HepG2 (cell line): ENCODE measurements at regions not wholly inside any gene's neighbourhood (a gene's known extent, or its start where the extent isn't known, plus 50 kb on each side); places are given as distances from the start of the nearest gene placed in this dataset.

ENCODE experiments used
- ATAC-seq: fragments of 200-7000 bp; cut with Tn5 transposase; 3 replicates; pipeline ENCODE4 v1.9.1; 2020; ENCODE audit warnings: mild to moderate bottlenecking, moderate library complexity
- BruUV-seq: library from RNA; stranded (reverse); fragments of 400-500 nt; replicated peaks from 2 replicates; lab custom pipeline; 2021; lab: Mats Ljungman, UMichigan
- CTCF ChIA-PET: fragments of 300-600 bp; formaldehyde crosslinking; extraction: SDS; loops from one replicate; lab custom pipeline; 2021; ENCODE audit warnings: low total read pairs, inconsistent platforms, low intra/inter-chr PET ratio; lab: Yijun Ruan, JAX
- POLR2A ChIA-PET: fragments of 350-600 bp; sonication (Branson Sonifier 250); formaldehyde crosslinking; loops from one replicate; lab custom pipeline; 2020; ENCODE audit warnings: antibody characterized with exemption, inconsistent platforms; lab: Yijun Ruan, JAX
- DNase-seq: peaks from one replicate; pipeline ENCODE4 v3.0.0-alpha.2; 2015; ENCODE audit warnings: low spot score
- FAIRE-seq: peaks from 3 replicates; lab custom pipeline; 2011; peaks lifted over from hg19 to GRCh38; lab: Jason Lieb, UNC
- H2AFZ ChIP-seq: one replicate; pipeline ENCODE4 v1.6.1; 2011; ENCODE audit warnings: low read length, inconsistent platforms
- H3K27ac ChIP-seq: fragments of 300-600 bp; 3 replicates; pipeline ENCODE4 v1.8.0; 2011; ENCODE audit warnings: mixed run types, mild to moderate bottlenecking, mixed read lengths, low read length, inconsistent platforms; ENCODE audit not compliant: insufficient read depth; ENCODE audit errors: extremely low read length
- H3K27me3 ChIP-seq, 2 experiments: fragments of 200-600 bp in 1 of 2; 2 replicates in 1 of 2; 3 replicates in 1 of 2; pipeline versions ENCODE4 v1.6.0 to v1.8.0; 2011; ENCODE audit warnings: low read length in 2 of 2, mild to moderate bottlenecking in 2 of 2, moderate library complexity in 2 of 2, inconsistent platforms in 1 of 2; ENCODE audit not compliant: insufficient read depth in 2 of 2, control insufficient read depth in 1 of 2
- H3K36me3 ChIP-seq, 2 experiments: fragments of 200-600 bp in 1 of 2; replicated peaks in 1 of 2; 2 replicates in 1 of 2; 3 replicates in 1 of 2; pipeline versions ENCODE4 v1.5.1 to v1.8.0; 2011; ENCODE audit warnings: low read length in 2 of 2, inconsistent platforms in 1 of 2; ENCODE audit not compliant: insufficient read depth in 2 of 2, control insufficient read depth in 1 of 2
- H3K4me1 ChIP-seq: 2 replicates; pipeline ENCODE4 v1.5.1; 2012; ENCODE audit warnings: low read length, inconsistent platforms; ENCODE audit not compliant: insufficient read depth
- H3K4me2 ChIP-seq: 2 replicates; pipeline ENCODE4 v1.6.0; 2011; ENCODE audit warnings: low read depth, low read length, inconsistent platforms
- H3K4me3 ChIP-seq, 3 experiments: fragments of 200-600 bp in 1 of 3; sonication (generic), shearing (Covaris generic) in 1 of 3; replicated peaks in 1 of 3; 2 replicates each; pipeline ENCODE4 v1.5.1; 2011 to 2016; ENCODE audit warnings: low read length in 3 of 3, inconsistent platforms in 2 of 3, low read depth in 2 of 3, mild to moderate bottlenecking in 2 of 3, control low read depth in 1 of 3, mixed read lengths in 1 of 3; ENCODE audit not compliant: insufficient read depth in 1 of 3
- H3K79me2 ChIP-seq: one replicate; pipeline ENCODE4 v1.6.1; 2011; ENCODE audit warnings: low read length, inconsistent platforms; ENCODE audit not compliant: insufficient read depth
- H3K9ac ChIP-seq: 2 replicates; pipeline ENCODE4 v1.6.0; 2011; ENCODE audit warnings: mild to moderate bottlenecking, low read depth, low read length, inconsistent platforms; ENCODE audit not compliant: insufficient read depth
- H3K9me3 ChIP-seq: 2 replicates; pipeline ENCODE4 v1.5.1; 2012; ENCODE audit warnings: mild to moderate bottlenecking, low read length
- H4K20me1 ChIP-seq: 2 replicates; pipeline ENCODE4 v1.6.0; 2011; ENCODE audit warnings: inconsistent platforms, mild to moderate bottlenecking, low read length, moderate library complexity; ENCODE audit not compliant: insufficient read depth
- ATF4 ChIP-seq, 2 experiments: fragments of 450-650 bp in 1 of 2; sonication (generic) in 1 of 2; formaldehyde crosslinking; IDR thresholded peaks; 2 replicates each; pipeline versions ENCODE4 v1.5.0 to v1.8.0; 2020 to 2022; ENCODE audit warnings: mild to moderate bottlenecking in 1 of 2, missing genetic modification reagents in 1 of 2
- BRCA1 ChIP-seq: sonication (generic); formaldehyde crosslinking; IDR thresholded peaks from 2 replicates; pipeline ENCODE4 v1.4.0; 2020; ENCODE audit warnings: missing genetic modification reagents
- FIP1L1 ChIP-seq: fragments of 200-400 bp; formaldehyde crosslinking; IDR thresholded peaks from 2 replicates; pipeline ENCODE4 v1.6.1; 2018; ENCODE audit warnings: low read depth, mild to moderate bottlenecking, low read length, moderate library complexity, borderline replicate concordance; ENCODE audit not compliant: insufficient read depth
- GFI1 ChIP-seq: sonication (generic); formaldehyde crosslinking; IDR thresholded peaks from 2 replicates; pipeline ENCODE4 v1.5.0; 2020; ENCODE audit warnings: missing genetic modification reagents, mild to moderate bottlenecking, borderline replicate concordance
- HMGA1 ChIP-seq: sonication (generic); formaldehyde crosslinking; conservative IDR thresholded peaks from 2 replicates; pipeline ENCODE4 v1.4.0; 2020; ENCODE audit warnings: missing genetic modification reagents
- KAT8 ChIP-seq: IDR thresholded peaks from 2 replicates; pipeline ENCODE4 v1.6.1; 2016; ENCODE audit warnings: missing genetic modification reagents, missing compliant biosample characterization
- KLF12 ChIP-seq: sonication (generic); formaldehyde crosslinking; IDR thresholded peaks from 2 replicates; pipeline ENCODE4 v1.4.0; 2020; ENCODE audit warnings: missing genetic modification reagents, borderline replicate concordance
- NFE2L2 ChIP-seq: fragments of 150-350 bp; IDR thresholded peaks from 2 replicates; pipeline ENCODE4 v1.6.1; 2014; ENCODE audit warnings: low read length
- PAWR ChIP-seq: sonication (generic); formaldehyde crosslinking; IDR thresholded peaks from 2 replicates; pipeline ENCODE4 v1.4.0; 2020; ENCODE audit warnings: missing genetic modification reagents, mild to moderate bottlenecking, borderline replicate concordance
- PLRG1 ChIP-seq: fragments of 450-650 bp; conservative IDR thresholded peaks from 2 replicates; pipeline ENCODE4 v1.6.1; 2016
- THAP11 ChIP-seq: IDR thresholded peaks from 2 replicates; pipeline ENCODE4 v1.6.1; 2016; ENCODE audit warnings: missing biosample characterization, missing genetic modification reagents
- ZEB1 ChIP-seq: IDR thresholded peaks from 2 replicates; pipeline ENCODE4 v1.6.1; 2012; ENCODE audit warnings: mild to moderate bottlenecking, low read depth, inconsistent platforms; ENCODE audit not compliant: insufficient replicate concordance
- ZFAT ChIP-seq: sonication (generic); formaldehyde crosslinking; conservative IDR thresholded peaks from 2 replicates; pipeline ENCODE4 v1.8.1; 2023; ENCODE audit warnings: missing genetic modification reagents, inconsistent platforms
- ZNF543 ChIP-seq: sonication (generic); formaldehyde crosslinking; IDR thresholded peaks from 2 replicates; pipeline ENCODE4 v1.4.0; 2020; ENCODE audit warnings: mild to moderate bottlenecking, missing genetic modification reagents
- ZNF550 ChIP-seq: sonication (generic); formaldehyde crosslinking; IDR thresholded peaks from 2 replicates; pipeline ENCODE4 v1.4.0; 2020; ENCODE audit warnings: mild to moderate bottlenecking, missing genetic modification reagents, borderline replicate concordance
- ZNF589 ChIP-seq: sonication (generic); formaldehyde crosslinking; conservative IDR thresholded peaks from 2 replicates; pipeline ENCODE4 v1.8.0; 2022; ENCODE audit warnings: mild to moderate bottlenecking, moderate library complexity, missing genetic modification reagents
- WGBS: methylation state at CpG from one replicate; pipeline ENCODE4 v1.1.6; 2017; ENCODE audit warnings: low lambda C conversion rate; 5-methylcytosine and 5-hydroxymethylcytosine counted together
- in situ Hi-C: cut with HindIII; loops from 2 replicates; pipeline ENCODE4 v1.10.0; 2017; ENCODE audit warnings: low pct_unique_long_range_greater_than_20kb; ENCODE audit not compliant: extremely low pct_ligation_motif_present
- intact Hi-C: fragments of 100-400 bp; cut with micrococcal nuclease; formaldehyde crosslinking; loops from one replicate; pipeline ENCODE4 v1.10.0; 2022; ENCODE audit not compliant: unreplicated experiment
- TF ChIP-seq, protein P1 (sequence below): sonication (generic); formaldehyde crosslinking; IDR thresholded peaks from 2 replicates; pipeline ENCODE4 v1.5.0; 2020; ENCODE audit warnings: mild to moderate bottlenecking, missing genetic modification reagents, borderline replicate concordance
- TF ChIP-seq, protein P2 (sequence below): sonication (generic); formaldehyde crosslinking; IDR thresholded peaks from 2 replicates; pipeline ENCODE4 v1.5.1; 2020; ENCODE audit warnings: missing genetic modification reagents, mild to moderate bottlenecking, borderline replicate concordance

DNA sequence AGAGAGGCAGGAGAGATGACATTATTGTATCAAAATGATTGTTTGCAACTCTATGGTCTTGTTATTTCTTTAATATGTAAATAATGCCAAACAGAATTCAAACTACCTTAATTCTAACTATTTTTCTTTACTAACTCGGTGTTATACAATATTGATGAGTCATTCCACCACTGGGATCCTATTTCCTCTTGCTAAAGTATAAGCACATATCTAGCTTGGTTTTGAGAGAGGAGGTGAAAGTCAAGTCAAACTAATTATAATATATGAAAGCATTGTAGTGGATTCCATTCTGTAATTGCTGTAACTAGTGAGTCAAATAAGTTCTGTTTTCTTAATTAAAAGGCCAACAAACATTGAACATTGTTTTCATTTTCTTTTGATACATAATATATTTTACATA lies 837.6 kb downstream of the PDHA2 start:
- in situ Hi-C loops, result no loop called here
- peak; percentile 65 for TF ChIP-seq NFE2L2
- no peak for TF ChIP-seq PAWR (CRISPR knock-in tag)
- no peak overlapping the region for H3K4me2 ChIP-seq

GRCh38 chr4:96681218-96681617 lies 841.3 kb downstream of the PDHA2 start:
- Histone ChIP-seq H3K4me1 (no peaks in the 10 kb centered on the region), H3K9ac (no peak overlapping the region), H3K27ac (no peak overlapping the region), H3K4me3 (no peak overlapping the region), H4K20me1 (no peaks in the 10 kb centered on the region), H2AFZ (no peak overlapping the region), H3K36me3 (no peaks in the 10 kb centered on the region), H3K9me3 (peaks cover 2% of the 10 kb centered on the region), H3K27me3 (no peaks in the 10 kb centered on the region), H3K4me2 (no peak overlapping the region), H3K79me2 (no peaks in the 10 kb centered on the region)
- intact Hi-C loops, result no loop called here
- POLR2A ChIA-PET, result no interaction called here
- BruUV-seq, result no TSS peak
- no peak for ATAC-seq
- DNase-seq, result no peak
- FAIRE-seq, result no peak
- CTCF ChIA-PET, result no interaction called here
- in situ Hi-C loops, result no loop called here
- TF ChIP-seq KAT8 (CRISPR knock-in tag), result no peak
- TF ChIP-seq THAP11 (CRISPR knock-in tag), result no peak
- TF ChIP-seq ATF4 (CRISPR knock-in tag; IDR thresholded peaks at IDR 0.05), result no peak
- TF ChIP-seq GFI1 (CRISPR knock-in tag), result no peak
- no peak for TF ChIP-seq ZNF589
- TF ChIP-seq ZEB1, result no peak
- TF ChIP-seq ZFAT (CRISPR knock-in tag), result no peak
- no peak for TF ChIP-seq FIP1L1
- no peak for TF ChIP-seq PLRG1
- TF ChIP-seq ZNF550, result no peak
- TF ChIP-seq, protein P1, sequence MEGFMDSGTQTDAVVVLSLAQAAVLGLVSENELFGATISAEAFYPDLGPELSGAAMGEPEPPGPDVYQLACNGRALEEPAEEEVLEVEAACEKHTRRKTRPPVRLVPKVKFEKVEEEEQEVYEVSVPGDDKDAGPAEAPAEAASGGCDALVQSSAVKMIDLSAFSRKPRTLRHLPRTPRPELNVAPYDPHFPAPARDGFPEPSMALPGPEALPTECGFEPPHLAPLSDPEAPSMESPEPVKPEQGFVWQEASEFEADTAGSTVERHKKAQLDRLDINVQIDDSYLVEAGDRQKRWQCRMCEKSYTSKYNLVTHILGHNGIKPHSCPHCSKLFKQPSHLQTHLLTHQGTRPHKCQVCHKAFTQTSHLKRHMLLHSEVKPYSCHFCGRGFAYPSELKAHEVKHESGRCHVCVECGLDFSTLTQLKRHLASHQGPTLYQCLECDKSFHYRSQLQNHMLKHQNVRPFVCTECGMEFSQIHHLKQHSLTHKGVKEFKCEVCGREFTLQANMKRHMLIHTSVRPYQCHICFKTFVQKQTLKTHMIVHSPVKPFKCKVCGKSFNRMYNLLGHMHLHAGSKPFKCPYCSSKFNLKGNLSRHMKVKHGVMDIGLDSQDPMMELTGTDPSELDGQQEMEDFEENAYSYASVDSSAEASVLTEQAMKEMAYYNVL (CRISPR knock-in tag), result no peak
- TF ChIP-seq KLF12, result no peak
- no peak for TF ChIP-seq HMGA1
- no peak for TF ChIP-seq BRCA1 (CRISPR knock-in tag)
- TF ChIP-seq ZNF543 (CRISPR knock-in tag), result no peak
- TF ChIP-seq, protein P2, sequence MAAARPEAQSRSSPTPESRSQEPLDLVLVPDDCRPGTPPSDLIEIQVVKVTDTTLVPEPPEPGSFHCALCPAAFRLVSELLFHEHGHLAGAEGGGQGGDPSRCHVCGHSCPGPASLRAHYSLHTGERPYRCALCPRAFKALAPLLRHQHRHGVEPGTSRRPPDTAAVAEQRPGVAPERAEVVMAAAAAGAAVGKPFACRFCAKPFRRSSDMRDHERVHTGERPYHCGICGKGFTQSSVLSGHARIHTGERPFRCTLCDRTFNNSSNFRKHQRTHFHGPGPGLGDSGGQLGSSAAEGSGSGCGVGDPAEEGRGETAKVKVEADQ (CRISPR knock-in tag), result no peak

More for the DNA sequence above, 837.6 kb downstream of the PDHA2 start:
- Histone ChIP-seq H3K9ac (no peak overlapping the region), H3K36me3 (no peaks in the 10 kb centered on the region), H3K4me3 (no peak overlapping the region), H3K27ac (no peak overlapping the region), H3K4me1 (no peaks in the 10 kb centered on the region), H4K20me1 (no peaks in the 10 kb centered on the region), H3K9me3 (peaks cover 22% of the 10 kb centered on the region), H2AFZ (no peak overlapping the region), H3K79me2 (no peaks in the 10 kb centered on the region), H3K27me3 (no peaks in the 10 kb centered on the region)
- POLR2A ChIA-PET, result no interaction called here
- DNase-seq (no peak), FAIRE-seq (no peak), ATAC-seq (no peak)
- CTCF ChIA-PET, result no interaction called here
- 0% methylated on average over 1 of the region's 1 CpG for WGBS
- no TSS peak for BruUV-seq
- intact Hi-C loops, result no loop called here
